GM10248 (cell line): ENCODE measurements at regions not wholly inside any gene's neighbourhood (a gene's known extent, or its start where the extent isn't known, plus 50 kb on each side); places are given as distances from the start of the nearest gene placed in this dataset.

Source experiments
- CTCF ChIA-PET: fragments of 300-600 bp; sonication (Branson Sonifier 250); formaldehyde crosslinking; extraction: SDS; loops from one replicate; lab custom pipeline; 2021; ENCODE audit warnings: antibody characterized with exemption; lab: Yijun Ruan, JAX
- POLR2A ChIA-PET: fragments of 350-650 bp; sonication (Branson Sonifier 250); formaldehyde crosslinking; extraction: SDS; loops from one replicate; lab custom pipeline; 2020; ENCODE audit warnings: antibody characterized with exemption; lab: Yijun Ruan, JAX
- DNase-seq: peaks from one replicate; pipeline ENCODE4 v3.0.0; 2012; ENCODE audit errors: extremely low spot score
- CTCF ChIP-seq: IDR thresholded peaks from 2 replicates; pipeline ENCODE4 v1.5.1; 2012; ENCODE audit warnings: mild to moderate bottlenecking, low read depth; ENCODE audit errors: extremely low read depth, missing control alignments, control extremely low read depth

- TF ChIP-seq CTCF = no peak
- ChIA-PET CTCF (interaction anchor here (0.9 to 2.1 kb wide), 2 partner anchors 15 to 512 kb away, joined by 3 to 6 read pairs; no protein-coding TSS in a partner anchor), POLR2A (no interaction called here)
- no peak for DNase-seq
These were observed 164.9 kb upstream of the RAI14 start for GRCh38 chr5:34491251-34491620.

DNA sequence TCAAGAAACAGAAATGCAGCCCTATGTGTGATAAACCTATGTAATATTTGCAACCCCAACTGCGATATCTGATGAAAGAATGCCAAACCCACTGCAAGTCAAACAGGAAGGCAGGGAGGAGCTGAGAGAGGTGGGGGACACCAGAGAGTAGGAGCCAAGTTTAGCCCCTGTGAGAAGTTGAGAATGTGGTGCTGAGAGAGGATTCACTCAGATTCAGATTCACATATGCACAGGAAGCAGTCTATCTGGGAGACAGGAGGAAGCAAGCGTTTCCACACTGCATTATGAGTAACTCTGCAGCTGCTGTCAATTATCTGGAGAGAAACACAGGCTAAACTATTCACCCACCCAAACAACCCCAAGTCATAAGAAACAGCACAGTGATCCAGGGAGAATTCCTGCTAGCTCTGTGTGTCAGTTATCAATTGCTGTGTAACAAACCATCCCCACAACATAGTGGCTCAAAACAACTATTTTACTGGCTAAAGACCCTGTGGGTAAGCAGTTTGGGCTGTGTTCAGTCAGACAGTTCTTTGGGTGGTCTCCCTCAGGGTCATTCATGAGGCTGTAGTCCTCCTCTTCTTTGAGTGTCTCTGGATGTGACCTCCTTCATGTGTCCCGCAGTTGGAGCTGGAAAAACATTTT, 161.9 kb upstream of the RAI14 start:
- DNase-seq = no peak
- CTCF ChIA-PET = interaction anchor here (1.0 to 6.9 kb wide), 6 partner anchors 8 to 29 kb away, joined by 3 to 70 read pairs (median 4); no protein-coding TSS in a partner anchor
- no peak for TF ChIP-seq CTCF
- POLR2A ChIA-PET = no interaction called here

DNA sequence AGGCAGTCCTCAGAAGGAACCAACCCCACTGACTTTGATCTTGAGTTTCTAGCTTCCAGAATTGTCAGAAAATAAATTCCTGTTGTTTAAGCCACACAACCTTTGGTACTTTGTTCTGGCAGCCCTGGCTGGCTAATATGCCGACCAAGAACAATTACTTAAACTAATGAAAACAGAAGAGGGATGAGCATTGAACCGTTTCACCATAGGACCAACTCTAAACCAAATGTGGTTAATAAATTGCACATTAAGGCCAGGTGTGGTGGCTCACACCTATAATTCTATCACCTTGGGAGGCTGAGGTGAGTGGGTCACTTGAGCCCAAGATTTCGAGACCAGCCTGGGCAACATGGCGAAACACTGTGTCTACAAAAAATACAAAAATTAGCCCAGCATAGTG, 160.9 kb upstream of the RAI14 start:
- POLR2A ChIA-PET = no interaction called here
- DNase-seq = no peak
- CTCF ChIA-PET = interaction anchor here (1.0 to 6.9 kb wide), 7 partner anchors 9 to 403 kb away, joined by 3 to 70 read pairs (median 4); no protein-coding TSS in a partner anchor
- no peak for TF ChIP-seq CTCF

DNA sequence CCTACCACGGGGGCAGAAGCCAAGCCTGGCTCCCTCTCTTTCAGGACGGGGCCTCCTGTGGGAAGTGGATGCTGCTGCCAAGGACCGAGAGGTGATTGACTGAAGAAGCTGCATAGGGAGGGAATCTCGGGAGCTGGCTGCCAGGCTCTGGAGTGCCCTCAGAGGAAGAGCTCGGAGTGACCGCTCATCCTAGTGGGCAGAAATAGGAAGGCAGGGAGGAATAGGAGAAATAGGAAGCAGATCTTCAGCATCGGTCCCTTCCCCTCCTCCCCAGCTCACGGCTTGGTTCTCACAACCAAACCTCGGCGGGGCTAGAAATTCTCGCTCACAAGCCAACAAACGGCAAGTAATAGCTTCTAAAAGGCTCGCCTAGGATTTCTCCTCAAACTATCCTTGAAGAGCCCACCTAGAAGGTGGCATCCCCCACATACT, 159.9 kb upstream of the RAI14 start:
- no peak for DNase-seq
- POLR2A ChIA-PET = no interaction called here
- CTCF ChIA-PET = interaction anchor here (1.1 to 6.9 kb wide), 5 partner anchors 10 to 402 kb away, joined by 3 to 70 read pairs (median 15); no protein-coding TSS in a partner anchor
- TF ChIP-seq CTCF = no peak

DNA sequence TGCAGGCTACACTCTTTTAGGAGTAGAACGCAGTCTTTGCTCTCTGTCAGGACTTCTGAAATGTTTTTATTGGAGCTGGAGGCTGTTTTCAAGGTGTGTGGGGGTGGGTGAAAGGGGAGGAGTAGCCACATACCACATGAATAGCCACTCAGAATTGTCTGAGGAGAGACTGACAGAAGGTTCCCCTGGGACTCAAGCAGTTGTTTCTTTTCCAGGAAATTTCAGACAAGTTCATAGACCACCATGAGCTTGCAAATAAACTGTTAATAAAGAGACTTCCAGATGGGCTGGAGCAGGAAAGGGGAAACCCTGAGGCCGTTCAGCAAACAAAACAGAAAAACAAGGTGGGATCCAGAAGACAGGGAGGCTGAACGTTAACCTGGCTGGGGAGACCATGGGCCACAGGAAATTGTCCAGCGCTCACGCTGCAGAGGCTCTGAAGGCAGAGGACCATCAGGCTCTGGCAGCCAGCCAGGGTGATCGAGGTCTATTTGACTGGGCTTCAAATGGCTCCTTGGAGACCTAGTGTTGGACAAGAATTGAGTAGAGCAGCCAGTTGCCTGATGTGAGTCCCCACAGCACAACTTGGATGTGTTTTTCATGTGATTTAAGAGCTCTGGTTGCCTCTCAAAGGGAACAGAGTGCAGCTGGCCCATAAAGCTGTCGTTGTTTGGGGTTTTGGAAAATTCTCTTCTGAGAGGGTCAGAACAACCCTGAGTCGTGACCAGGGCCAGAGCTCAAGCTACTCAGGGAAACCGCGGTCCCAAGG, 159.2 kb upstream of the RAI14 start:
- no peak for TF ChIP-seq CTCF
- DNase-seq = no peak
- ChIA-PET CTCF (interaction anchor here (0.7 to 6.9 kb wide), 9 partner anchors 11 to 418 kb away, joined by 3 to 70 read pairs (median 3); no protein-coding TSS in a partner anchor), POLR2A (no interaction called here)

DNA sequence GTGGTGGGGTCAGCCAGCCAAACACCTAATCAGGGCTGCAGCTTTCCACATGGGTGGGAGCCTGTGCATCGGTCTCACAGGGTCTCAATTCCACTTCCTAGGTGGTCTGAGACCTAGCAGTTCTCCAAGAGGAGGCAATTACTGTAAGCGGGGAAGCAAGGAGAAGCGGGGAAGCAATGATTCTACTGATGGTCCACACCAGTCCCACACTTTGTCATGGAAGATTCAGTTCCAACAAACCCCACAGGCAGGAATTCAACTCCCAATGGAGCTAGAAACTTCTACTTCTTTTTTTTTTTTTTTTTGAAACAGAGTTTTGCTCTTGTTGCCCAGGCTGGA, 158.7 kb upstream of the RAI14 start:
- CTCF ChIA-PET = interaction anchor here (0.7 to 6.9 kb wide), 8 partner anchors 12 to 417 kb away, joined by 3 to 70 read pairs (median 8); no protein-coding TSS in a partner anchor
- TF ChIP-seq CTCF = no peak
- POLR2A ChIA-PET = no interaction called here
- no peak for DNase-seq
